Small intestine (tissue), 7 donors: ENCODE measurements at regions not wholly inside any gene's neighbourhood (a gene's known extent, or its start where the extent isn't known, plus 50 kb on each side); places are given as distances from the start of the nearest gene placed in this dataset.

Source experiments
- DNase-seq, 2 donors: peaks; one replicate each; pipeline versions ENCODE4 v3.0.0 to v3.0.0-alpha.2; 2013
- FAIRE-seq: peaks from 2 replicates; lab custom pipeline; 2012; peaks lifted over from hg19 to GRCh38; lab: Jason Lieb, UNC
- H3K27ac ChIP-seq, 3 donors: one replicate each; pipeline ENCODE4 v1.5.1; 2013; ENCODE audit warnings: low read length in 2 of 3, mild to moderate bottlenecking in 2 of 3, control low read depth in 1 of 3, inconsistent platforms in 1 of 3, low read depth in 1 of 3, moderate library complexity in 1 of 3
- H3K27me3 ChIP-seq, 3 donors: one replicate each; pipeline ENCODE4 v1.6.1; 2013; ENCODE audit warnings: low read length in 3 of 3, inconsistent platforms in 1 of 3; ENCODE audit not compliant: control insufficient read depth in 3 of 3, insufficient read depth in 3 of 3
- H3K36me3 ChIP-seq, 3 donors: one replicate each; pipeline ENCODE4 v1.6.1; 2013; ENCODE audit warnings: low read length in 3 of 3, inconsistent platforms in 1 of 3, low read depth in 1 of 3, mild to moderate bottlenecking in 1 of 3, moderate library complexity in 1 of 3; ENCODE audit not compliant: control insufficient read depth in 3 of 3, insufficient read depth in 2 of 3
- H3K4me1 ChIP-seq, 3 donors: one replicate each; pipeline ENCODE4 v1.6.1; 2013; ENCODE audit warnings: low read length in 2 of 3, inconsistent platforms in 1 of 3, low read depth in 1 of 3, mild to moderate bottlenecking in 1 of 3, moderate library complexity in 1 of 3; ENCODE audit not compliant: control insufficient read depth in 3 of 3, insufficient read depth in 2 of 3
- H3K4me3 ChIP-seq, 3 donors: one replicate each; pipeline ENCODE4 v1.5.1; 2013; ENCODE audit warnings: low read length in 3 of 3, control low read depth in 1 of 3, inconsistent platforms in 1 of 3, low read depth in 1 of 3, mild to moderate bottlenecking in 1 of 3, moderate library complexity in 1 of 3
- H3K9me3 ChIP-seq, 2 donors: one replicate each; pipeline ENCODE4 v1.6.1; 2013; ENCODE audit warnings: low read depth in 1 of 2, low read length in 1 of 2; ENCODE audit not compliant: control insufficient read depth in 2 of 2, insufficient read depth in 1 of 2
- WGBS, 3 donors: extraction: QIAGEN DNeasy Blood & Tissue Kit; methylation state at CpG; one replicate each; pipeline ENCODE4 v1.1.7; 2013; 5-methylcytosine and 5-hydroxymethylcytosine counted together
- donor health status: healthy with polysubstance abuse.
- donor health status: control.
- donor health status: control.
- donor health status: Bipolar disorder and iron deficiency.
- donor health status: healthy.

- H3K27ac ChIP-seq, result no peak overlapping the region
- no peaks in the 10 kb centered on the region for H3K27me3 ChIP-seq
- H3K9me3 ChIP-seq, result no peaks in the 10 kb centered on the region
- FAIRE-seq (no peak), DNase-seq (no peak)
- H3K4me1 ChIP-seq, result no peaks in the 10 kb centered on the region
- 52 to 70% (median 56%) methylated on average over 3 of the region's 3 CpGs for WGBS, 3 donors
- no peaks in the 10 kb centered on the region for H3K36me3 ChIP-seq
- no peak overlapping the region for H3K4me3 ChIP-seq
Measured at GRCh38 chr17:14688134-14688533, 387.3 kb downstream of the HS3ST3B1 start.

- Histone ChIP-seq H3K27ac (no peak overlapping the region), H3K9me3 (no peaks in the 10 kb centered on the region), H3K27me3 (no peaks in the 10 kb centered on the region), H3K4me3 (no peak overlapping the region), H3K36me3 (no peaks in the 10 kb centered on the region), H3K4me1 (no peaks in the 10 kb centered on the region)
- WGBS, 3 donors, result 39 to 45% (median 40%) methylated on average over 4 of the region's 4 CpGs
- FAIRE-seq (no peak), DNase-seq (no peak)
Measured at GRCh38 chr17:14672830-14673229, 371.9 kb downstream of the HS3ST3B1 start.

- FAIRE-seq (no peak), DNase-seq (no peak)
- Histone ChIP-seq H3K36me3 (no peaks in the 10 kb centered on the region), H3K4me3 (no peak overlapping the region), H3K27me3 (no peaks in the 10 kb centered on the region), H3K27ac (no peak overlapping the region), H3K4me1 (no peaks in the 10 kb centered on the region), H3K9me3 (no peaks in the 10 kb centered on the region)
- WGBS, 3 donors, result 92 to 100% (median 98%) methylated on average over 1 of the region's 1 CpG
Measured at GRCh38 chr17:14670861-14671260, 370.0 kb downstream of the HS3ST3B1 start.

GRCh38 chr17:14664511-14664910, 363.6 kb downstream of the HS3ST3B1 start:
- Histone ChIP-seq H3K27me3 (no peaks in the 10 kb centered on the region), H3K4me1 (no peaks in the 10 kb centered on the region), H3K4me3 (no peak overlapping the region), H3K27ac (no peak overlapping the region), H3K9me3 (no peaks in the 10 kb centered on the region), H3K36me3 (no peaks in the 10 kb centered on the region)
- DNase-seq (no peak), FAIRE-seq (no peak)
- 26 to 74% (median 43%) methylated on average over 4 of the region's 4 CpGs for WGBS, 3 donors

- DNase-seq (no peak), FAIRE-seq (no peak)
- no peak overlapping the region for H3K27ac ChIP-seq
- H3K9me3 ChIP-seq, result no peaks in the 10 kb centered on the region
- H3K36me3 ChIP-seq, result no peaks in the 10 kb centered on the region
- no peaks in the 10 kb centered on the region for H3K4me1 ChIP-seq
- H3K4me3 ChIP-seq, result no peak overlapping the region
- WGBS, 3 donors, result 66 to 75% (median 66%) methylated on average over 1 of the region's 1 CpG
- no peaks in the 10 kb centered on the region for H3K27me3 ChIP-seq
Measured at GRCh38 chr17:14641117-14641516, 340.2 kb downstream of the HS3ST3B1 start.

GRCh38 chr17:14637260-14637659, 336.4 kb downstream of the HS3ST3B1 start:
- no peaks in the 10 kb centered on the region for H3K36me3 ChIP-seq
- H3K4me1 ChIP-seq, result no peaks in the 10 kb centered on the region
- H3K27me3 ChIP-seq, result no peaks in the 10 kb centered on the region
- no peak overlapping the region for H3K4me3 ChIP-seq
- DNase-seq (no peak), FAIRE-seq (no peak)
- 94 to 97% (median 96%) methylated on average over 1 of the region's 1 CpG for WGBS, 3 donors
- H3K9me3 ChIP-seq, result no peaks in the 10 kb centered on the region
- no peak overlapping the region for H3K27ac ChIP-seq

- FAIRE-seq, result no peak
- Histone ChIP-seq H3K4me1 (no peaks in the 10 kb centered on the region), H3K9me3 (no peaks in the 10 kb centered on the region), H3K27ac (no peak overlapping the region), H3K27me3 (peaks cover 0 to 3% (median 0%) of the 10 kb centered on the region in 3 donors), H3K4me3 (no peak overlapping the region), H3K36me3 (no peaks in the 10 kb centered on the region)
- DNase-seq, result no peak
- 76 to 85% (median 85%) methylated on average over 4 of the region's 4 CpGs for WGBS, 3 donors
Measured at GRCh38 chr17:14630621-14631020, 329.7 kb downstream of the HS3ST3B1 start.

GRCh38 chr17:14630046-14630445, 329.2 kb downstream of the HS3ST3B1 start:
- Histone ChIP-seq H3K36me3 (no peaks in the 10 kb centered on the region), H3K4me3 (no peak overlapping the region), H3K27me3 (peaks cover 0 to 3% (median 0%) of the 10 kb centered on the region in 3 donors), H3K4me1 (no peaks in the 10 kb centered on the region), H3K9me3 (no peaks in the 10 kb centered on the region), H3K27ac (no peak overlapping the region)
- FAIRE-seq (no peak), DNase-seq (no peak)
- 47 to 67% (median 52%) methylated on average over 3 of the region's 3 CpGs for WGBS, 3 donors

- Histone ChIP-seq H3K27me3 (no peaks in the 10 kb centered on the region), H3K4me3 (no peak overlapping the region), H3K36me3 (no peaks in the 10 kb centered on the region), H3K4me1 (no peaks in the 10 kb centered on the region), H3K9me3 (no peaks in the 10 kb centered on the region), H3K27ac (no peak overlapping the region)
- WGBS, 3 donors, result 59 to 72% (median 65%) methylated on average over 5 of the region's 5 CpGs
- FAIRE-seq (no peak), DNase-seq (no peak)
Measured at GRCh38 chr17:14622615-14623101, 321.8 kb downstream of the HS3ST3B1 start.
